ENCODE measurements at regions not wholly inside any gene's neighbourhood (a gene's known extent, or its start where the extent isn't known, plus 50 kb on each side); places are given as distances from the start of the nearest gene placed in this dataset.

DNA sequence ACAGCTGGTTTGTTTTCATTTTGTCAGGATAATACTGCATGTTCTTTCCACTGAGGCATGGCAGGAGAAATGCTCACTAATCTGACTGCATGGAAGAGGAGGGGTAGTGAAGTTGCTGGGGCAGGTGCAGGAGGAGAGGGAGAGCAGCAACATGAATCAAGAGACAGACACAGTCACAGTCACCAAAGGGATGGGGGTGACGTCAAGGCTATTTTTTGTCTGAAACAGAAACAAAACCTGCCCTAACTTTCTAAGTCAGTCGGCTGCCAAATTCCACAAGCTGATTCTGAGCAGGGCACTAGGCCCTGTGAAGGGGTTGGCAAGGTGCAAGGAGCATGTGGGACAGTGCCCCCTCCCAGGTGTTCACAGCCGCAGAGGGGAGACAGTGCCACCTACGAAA lies 186.6 kb upstream of the NSMCE3 start:
- TF ChIP-seq EZH2 (IDR thresholded peaks at IDR 0.05; ENCODE audit: low read depth, low read length, severe bottlenecking) (no peak), POLR2A (IDR thresholded peaks at IDR 0.05; ENCODE audit: control extremely low read depth in 1 of 2, low read depth in 2 of 2, low read length in 2 of 2) (no peak)

Data from H1 (cell line).